Neural crest cell (in vitro differentiated cells): ENCODE measurements at regions not wholly inside any gene's neighbourhood (a gene's known extent, or its start where the extent isn't known, plus 50 kb on each side); places are given as distances from the start of the nearest gene placed in this dataset.

ENCODE experiments used
- DNase-seq: peaks from one replicate; pipeline ENCODE4 v3.0.0; 2021; ENCODE audit warnings: low read depth, mixed read lengths, low spot score
- H3K27ac Mint-ChIP-seq: one replicate; pipeline ENCODE4 v1.8.0; 2021; ENCODE audit warnings: mild to moderate bottlenecking, mixed read lengths; ENCODE audit not compliant: unreplicated experiment
- H3K27me3 Mint-ChIP-seq: 2 replicates; pipeline ENCODE4 v1.8.0; 2021; ENCODE audit warnings: low read depth, mild to moderate bottlenecking, mixed read lengths
- H3K36me3 Mint-ChIP-seq: 2 replicates; pipeline ENCODE4 v1.8.0; 2021; ENCODE audit warnings: low read depth, mild to moderate bottlenecking, mixed read lengths
- H3K4me1 Mint-ChIP-seq: 2 replicates; pipeline ENCODE4 v1.8.0; 2021; ENCODE audit warnings: mixed read lengths
- H3K4me3 Mint-ChIP-seq: one replicate; pipeline ENCODE4 v1.8.0; 2021; ENCODE audit warnings: mild to moderate bottlenecking, mixed read lengths
- H3K9me3 Mint-ChIP-seq: 2 replicates; pipeline ENCODE4 v1.8.0; 2021; ENCODE audit warnings: mixed read lengths
- CTCF ChIP-seq: fragments of 200-600 bp; sonication (generic); conservative IDR thresholded peaks from 2 replicates; pipeline ENCODE4 v1.5.0; 2021; ENCODE audit warnings: antibody characterized with exemption, mild to moderate bottlenecking

- TF ChIP-seq CTCF: no peak
- Mint-ChIP-seq H3K4me3 (no peak overlapping the region), H3K36me3 (no peaks in the 10 kb centered on the region), H3K4me1 (peaks cover 5% of the 10 kb centered on the region), H3K27me3 (no peaks in the 10 kb centered on the region), H3K27ac (no peak overlapping the region), H3K9me3 (peaks cover 3% of the 10 kb centered on the region)
- no peak for DNase-seq
Observed at GRCh38 chr1:67951014-67951413, 99.4 kb downstream of the DIRAS3 start.

GRCh38 chr1:67948151-67949080 lies 102.0 kb downstream of the DIRAS3 start:
- H3K9me3 Mint-ChIP-seq: peaks cover 2% of the 10 kb centered on the region
- no peaks in the 10 kb centered on the region for H3K36me3 Mint-ChIP-seq
- H3K4me1 Mint-ChIP-seq: peaks cover 12% of the 10 kb centered on the region
- DNase-seq: no peak
- H3K4me3 Mint-ChIP-seq: no peak overlapping the region
- TF ChIP-seq CTCF: no peak
- no peaks in the 10 kb centered on the region for H3K27me3 Mint-ChIP-seq
- no peak overlapping the region for H3K27ac Mint-ChIP-seq

GRCh38 chr1:67947114-67947513 lies 103.3 kb downstream of the DIRAS3 start:
- H3K27ac Mint-ChIP-seq: no peak overlapping the region
- peaks cover 12% of the 10 kb centered on the region for H3K4me1 Mint-ChIP-seq
- no peaks in the 10 kb centered on the region for H3K36me3 Mint-ChIP-seq
- TF ChIP-seq CTCF: no peak
- no peak for DNase-seq
- H3K27me3 Mint-ChIP-seq: no peaks in the 10 kb centered on the region
- H3K4me3 Mint-ChIP-seq: no peak overlapping the region
- peaks cover 2% of the 10 kb centered on the region for H3K9me3 Mint-ChIP-seq

- peak; percentile 7 for DNase-seq
- H3K27me3 Mint-ChIP-seq: no peaks in the 10 kb centered on the region
- H3K36me3 Mint-ChIP-seq: no peaks in the 10 kb centered on the region
- H3K27ac Mint-ChIP-seq: peak overlapping the region; percentile 51
- H3K4me3 Mint-ChIP-seq: no peak overlapping the region
- H3K9me3 Mint-ChIP-seq: peaks cover 2% of the 10 kb centered on the region
- TF ChIP-seq CTCF: no peak
- peaks cover 12% of the 10 kb centered on the region for H3K4me1 Mint-ChIP-seq
Observed at GRCh38 chr1:67945733-67946374, 104.6 kb downstream of the DIRAS3 start.

DNA sequence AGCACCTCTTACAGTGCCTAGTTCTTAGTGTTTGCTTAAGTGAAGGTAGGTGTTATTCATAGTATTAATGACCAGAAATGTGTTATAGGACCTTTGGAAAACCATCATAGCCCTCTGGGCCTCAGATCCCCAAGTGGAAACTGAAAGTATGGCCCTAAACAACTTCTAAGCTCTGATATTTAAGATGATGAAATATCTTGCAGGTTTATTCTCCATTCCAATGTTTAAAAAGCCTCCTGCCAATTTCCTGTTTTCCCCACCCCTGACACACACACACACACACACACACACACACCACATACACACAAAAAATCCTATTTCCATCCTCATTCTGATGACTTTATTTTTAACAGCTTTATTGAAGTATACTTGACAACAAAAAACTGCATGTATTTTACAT lies 108.2 kb downstream of the DIRAS3 start:
- no peak overlapping the region for H3K4me3 Mint-ChIP-seq
- H3K9me3 Mint-ChIP-seq: peaks cover 2% of the 10 kb centered on the region
- no peak overlapping the region for H3K27ac Mint-ChIP-seq
- TF ChIP-seq CTCF: no peak
- no peaks in the 10 kb centered on the region for H3K27me3 Mint-ChIP-seq
- H3K4me1 Mint-ChIP-seq: peaks cover 32% of the 10 kb centered on the region
- no peaks in the 10 kb centered on the region for H3K36me3 Mint-ChIP-seq
- DNase-seq: no peak
